ENCODE measurements at regions not wholly inside any gene's neighbourhood (a gene's known extent, or its start where the extent isn't known, plus 50 kb on each side); places are given as distances from the start of the nearest gene placed in this dataset.
A peak's percentile ranks its signal among the peaks of the same experiment; 100 is the strongest.

DNA sequence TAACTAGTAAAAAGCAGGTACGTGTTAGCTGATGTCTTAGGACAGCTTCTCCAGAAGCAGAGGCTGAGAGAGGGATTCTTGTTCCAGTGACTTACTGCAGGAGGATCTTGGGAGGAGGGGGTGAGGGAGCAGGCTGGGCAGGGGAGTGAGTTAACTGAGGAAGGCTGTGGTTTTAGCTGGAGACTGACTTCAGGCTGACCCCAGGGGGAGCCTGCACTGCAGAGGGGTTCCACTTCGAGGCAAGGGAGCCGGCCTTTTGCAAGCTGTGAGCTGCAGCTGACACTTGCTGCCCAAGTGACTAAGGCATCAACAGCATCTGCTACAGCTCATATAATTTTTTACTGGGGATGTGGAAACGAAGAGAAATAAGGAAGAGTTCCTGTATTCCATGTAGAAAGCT is 50.4 kb upstream of the SOD1 start:
- H3K36me3 Mint-ChIP-seq = peaks cover 0 to 4% of the 10 kb centered on the region in 2 donors
- H3K4me1 Mint-ChIP-seq = peaks cover 0 to 5% (median under 1%) of the 10 kb centered on the region in 4 donors
- no peak for DNase-seq
- intact Hi-C loops (cut with micrococcal nuclease) = loop anchor here (10.0 kb wide), 1 partner anchor 774 kb away; no protein-coding TSS in a partner anchor
- Histone ChIP-seq H3K4me1 (ENCODE audit: insufficient read depth, low read length) (no peaks in the 10 kb centered on the region), H3K4me3 (ENCODE audit: low read length in 2 of 2) (no peak overlapping the region), H3K36me3 (ENCODE audit: insufficient read depth, low read length) (no peaks in the 10 kb centered on the region), H3K27me3 (ENCODE audit: insufficient read depth, low read length) (no peaks in the 10 kb centered on the region), H3K27ac (ENCODE audit: low read depth, low read length) (no peak overlapping the region), H3K9me3 (ENCODE audit: control insufficient read depth in 1 of 2, low read length in 2 of 2) (no peaks in the 10 kb centered on the region)
- POLR2A ChIA-PET (ENCODE audit: partially characterized antibody) = no interaction called here
- peaks cover 2 to 10% (median 5%) of the 10 kb centered on the region in 8 donors for H3K9me3 Mint-ChIP-seq
- H3K4me3 Mint-ChIP-seq = no peak overlapping the region
- no peak overlapping the region for H3K27ac Mint-ChIP-seq
- H3K27me3 Mint-ChIP-seq = peaks cover 13 to 19% of the 10 kb centered on the region in 2 donors
- CTCF ChIA-PET (ENCODE audit: partially characterized antibody) = interaction anchor here (1.4 kb wide), 1 partner anchor 28 kb away, joined by 6 read pairs; no protein-coding TSS in a partner anchor

- intact Hi-C loops (cut with micrococcal nuclease) = loop anchor here (10.0 kb wide), 1 partner anchor 773 kb away; no protein-coding TSS in a partner anchor
- H3K4me1 ChIP-seq (ENCODE audit: insufficient read depth, low read length) = no peaks in the 10 kb centered on the region
- H3K4me3 ChIP-seq (ENCODE audit: low read length in 2 of 2) = no peak overlapping the region
- ChIA-PET CTCF (ENCODE audit: partially characterized antibody) (interaction anchor here (1.3 kb wide), 1 partner anchor 14 kb away, joined by 3 read pairs; no protein-coding TSS in a partner anchor), POLR2A (ENCODE audit: partially characterized antibody) (no interaction called here)
- peaks cover 2 to 10% (median 5%) of the 10 kb centered on the region in 8 donors for H3K9me3 Mint-ChIP-seq
- H3K36me3 ChIP-seq (ENCODE audit: insufficient read depth, low read length) = no peaks in the 10 kb centered on the region
- H3K4me3 Mint-ChIP-seq = no peak overlapping the region
- no peaks in the 10 kb centered on the region for H3K9me3 ChIP-seq (ENCODE audit: control insufficient read depth in 1 of 2, low read length in 2 of 2)
- H3K27ac ChIP-seq (ENCODE audit: low read depth, low read length) = no peak overlapping the region
- peaks cover 0 to 4% of the 10 kb centered on the region in 2 donors for H3K36me3 Mint-ChIP-seq
- H3K27me3 ChIP-seq (ENCODE audit: insufficient read depth, low read length) = no peaks in the 10 kb centered on the region
- peaks cover 0 to 5% (median under 1%) of the 10 kb centered on the region in 4 donors for H3K4me1 Mint-ChIP-seq
- H3K27ac Mint-ChIP-seq = no peak overlapping the region
- no peak for DNase-seq
- H3K27me3 Mint-ChIP-seq = peaks cover 11 to 16% of the 10 kb centered on the region in 2 donors
Measured at GRCh38 chr21:31607791-31608190, 51.7 kb upstream of the SOD1 start.

DNA sequence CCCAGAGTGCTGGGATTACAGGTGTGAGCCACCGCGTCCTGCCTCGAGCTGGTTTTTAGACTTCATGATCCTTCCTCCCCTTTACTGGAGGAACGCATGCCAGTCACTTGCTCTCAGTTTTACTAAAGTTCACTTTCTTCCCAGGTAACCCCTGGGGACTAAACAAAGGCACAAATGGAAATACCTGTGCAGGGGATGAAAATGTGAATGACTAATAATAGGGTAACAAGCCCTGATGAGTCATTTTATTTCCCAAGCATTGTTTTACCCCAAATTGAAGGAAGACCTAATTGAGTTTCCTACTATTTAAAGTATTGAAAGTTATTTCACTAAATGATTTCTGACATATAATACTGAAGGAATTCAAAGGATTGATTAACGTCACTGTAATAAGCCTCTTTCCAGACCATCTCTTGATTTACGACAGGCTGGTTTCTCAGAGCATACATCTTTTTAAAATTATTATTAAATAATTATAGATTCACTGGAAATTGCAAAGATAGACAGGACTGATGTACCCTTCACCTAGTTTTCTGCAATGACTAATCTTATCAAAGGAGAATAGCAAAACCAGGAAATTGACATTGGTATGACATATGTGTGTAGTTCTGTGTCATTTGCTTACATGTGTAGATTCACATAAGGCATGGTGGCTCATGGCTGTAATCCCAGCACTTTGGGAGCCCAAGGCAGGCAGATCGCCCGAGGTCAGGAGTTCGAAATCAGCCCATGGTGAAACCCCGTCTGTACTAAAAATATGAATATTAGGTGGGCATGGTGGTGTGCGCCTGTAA is 53.2 kb upstream of the SOD1 start:
- Mint-ChIP-seq H3K4me3 (no peak overlapping the region), H3K27ac (no peak overlapping the region), H3K36me3 (peaks cover 0 to under 1% of the 10 kb centered on the region in 2 donors), H3K4me1 (peaks cover 0 to 5% (median under 1%) of the 10 kb centered on the region in 4 donors), H3K27me3 (peaks cover 6 to 9% of the 10 kb centered on the region in 2 donors), H3K9me3 (peaks cover 0 to 6% (median 3%) of the 10 kb centered on the region in 8 donors)
- intact Hi-C loops (cut with micrococcal nuclease) = loop anchor here (10.0 kb wide), 1 partner anchor 771 kb away; no protein-coding TSS in a partner anchor
- H3K9me3 ChIP-seq (ENCODE audit: control insufficient read depth in 1 of 2, low read length in 2 of 2) = no peaks in the 10 kb centered on the region
- no peak for DNase-seq
- ChIA-PET POLR2A (ENCODE audit: partially characterized antibody) (no interaction called here), CTCF (ENCODE audit: partially characterized antibody) (interaction anchor here (0.9 to 4.8 kb wide), 3 partner anchors 15 to 507 kb away, joined by 3 to 21 read pairs (median 4); no protein-coding TSS in a partner anchor)
- H3K27me3 ChIP-seq (ENCODE audit: insufficient read depth, low read length) = no peaks in the 10 kb centered on the region
- no peak overlapping the region for H3K27ac ChIP-seq (ENCODE audit: low read depth, low read length)
- no peak overlapping the region for H3K4me3 ChIP-seq (ENCODE audit: low read length in 2 of 2)
- H3K36me3 ChIP-seq (ENCODE audit: insufficient read depth, low read length) = no peaks in the 10 kb centered on the region
- no peaks in the 10 kb centered on the region for H3K4me1 ChIP-seq (ENCODE audit: insufficient read depth, low read length)

GRCh38 chr21:31604591-31605190 is 54.8 kb upstream of the SOD1 start:
- intact Hi-C loops (cut with micrococcal nuclease) = loop anchor here (1.0 to 10.0 kb wide), 4 partner anchors 24 to 770 kb away; no protein-coding TSS in a partner anchor
- Histone ChIP-seq H3K27me3 (ENCODE audit: insufficient read depth, low read length) (no peaks in the 10 kb centered on the region), H3K36me3 (ENCODE audit: insufficient read depth, low read length) (no peaks in the 10 kb centered on the region), H3K27ac (ENCODE audit: low read depth, low read length) (no peak overlapping the region), H3K9me3 (ENCODE audit: control insufficient read depth in 1 of 2, low read length in 2 of 2) (no peaks in the 10 kb centered on the region), H3K4me3 (ENCODE audit: low read length in 2 of 2) (no peak overlapping the region), H3K4me1 (ENCODE audit: insufficient read depth, low read length) (no peaks in the 10 kb centered on the region)
- Mint-ChIP-seq H3K27me3 (peaks cover 3 to 6% of the 10 kb centered on the region in 2 donors), H3K9me3 (no peaks in the 10 kb centered on the region), H3K27ac (peak overlapping the region in 1 of 7 donors; percentile 43), H3K36me3 (no peaks in the 10 kb centered on the region), H3K4me1 (peaks cover 0 to 5% (median under 1%) of the 10 kb centered on the region in 4 donors), H3K4me3 (peak overlapping the region in 1 of 8 donors; percentile 23)
- CTCF ChIA-PET (ENCODE audit: partially characterized antibody) = interaction anchor here (0.8 to 4.8 kb wide), 8 partner anchors 12 to 508 kb away, joined by 3 to 21 read pairs (median 4); no protein-coding TSS in a partner anchor
- POLR2A ChIA-PET (ENCODE audit: partially characterized antibody) = no interaction called here
- peak; percentile 52 to 63 (median 61) for DNase-seq

DNA sequence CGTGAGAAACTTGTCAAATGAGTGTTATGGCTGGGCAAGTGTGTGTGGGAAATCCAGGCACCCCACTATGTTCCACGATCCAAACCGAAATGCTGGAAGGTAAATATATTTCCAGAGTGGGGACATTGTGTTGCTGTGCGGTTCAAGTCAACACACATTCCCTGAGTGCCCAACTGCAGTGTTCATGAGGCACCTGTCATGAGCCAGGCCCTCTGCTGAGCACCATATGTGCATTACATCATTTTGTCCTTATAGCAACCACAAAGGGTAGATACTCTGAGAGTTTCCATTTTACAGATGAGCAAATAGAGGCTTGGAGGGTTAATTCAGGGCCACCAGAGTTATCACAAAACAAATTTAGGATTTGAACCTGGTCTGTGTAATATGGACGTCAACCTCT is 59.9 kb upstream of the SOD1 start:
- H3K27ac Mint-ChIP-seq = peak overlapping the region in 1 of 7 donors; percentile 15
- Histone ChIP-seq H3K36me3 (ENCODE audit: insufficient read depth, low read length) (no peaks in the 10 kb centered on the region), H3K4me1 (ENCODE audit: insufficient read depth, low read length) (no peaks in the 10 kb centered on the region), H3K27me3 (ENCODE audit: insufficient read depth, low read length) (no peaks in the 10 kb centered on the region), H3K9me3 (ENCODE audit: control insufficient read depth in 1 of 2, low read length in 2 of 2) (no peaks in the 10 kb centered on the region), H3K27ac (ENCODE audit: low read depth, low read length) (no peak overlapping the region), H3K4me3 (ENCODE audit: low read length in 2 of 2) (no peak overlapping the region)
- peaks cover 1 to 2% of the 10 kb centered on the region in 2 donors for H3K27me3 Mint-ChIP-seq
- POLR2A ChIA-PET (ENCODE audit: partially characterized antibody) = no interaction called here
- peaks cover 0 to 2% (median under 1%) of the 10 kb centered on the region in 4 donors for H3K4me1 Mint-ChIP-seq
- H3K36me3 Mint-ChIP-seq = no peaks in the 10 kb centered on the region
- intact Hi-C loops (cut with micrococcal nuclease) = no loop called here
- no peaks in the 10 kb centered on the region for H3K9me3 Mint-ChIP-seq
- CTCF ChIA-PET (ENCODE audit: partially characterized antibody) = interaction anchor here (1.3 kb wide), 1 partner anchor 19 kb away, joined by 4 read pairs; no protein-coding TSS in a partner anchor
- H3K4me3 Mint-ChIP-seq = no peak overlapping the region
- DNase-seq = no peak

DNA sequence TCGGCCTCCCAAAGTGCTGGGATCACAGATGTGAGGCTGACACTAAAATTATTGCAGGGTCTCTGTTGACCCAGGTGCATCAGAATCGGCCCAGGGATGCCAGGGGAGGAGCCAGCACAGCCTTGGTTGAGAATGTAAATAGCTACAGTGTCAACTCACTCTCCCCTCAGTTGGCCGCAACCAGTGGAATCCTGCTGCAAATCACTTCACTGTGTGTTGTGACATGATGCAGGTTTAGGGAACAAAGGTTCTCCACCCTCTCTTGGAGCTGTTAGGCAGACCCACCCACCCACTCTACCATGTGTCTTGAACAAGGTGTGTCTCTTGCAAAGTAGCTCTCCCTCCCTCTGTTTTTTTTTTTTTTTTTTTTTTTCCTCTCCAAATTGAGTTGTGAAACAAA is 60.5 kb upstream of the SOD1 start:
- Histone ChIP-seq H3K4me1 (ENCODE audit: insufficient read depth, low read length) (no peaks in the 10 kb centered on the region), H3K9me3 (ENCODE audit: control insufficient read depth in 1 of 2, low read length in 2 of 2) (no peaks in the 10 kb centered on the region), H3K27me3 (ENCODE audit: insufficient read depth, low read length) (no peaks in the 10 kb centered on the region), H3K36me3 (ENCODE audit: insufficient read depth, low read length) (no peaks in the 10 kb centered on the region), H3K4me3 (ENCODE audit: low read length in 2 of 2) (no peak overlapping the region), H3K27ac (ENCODE audit: low read depth, low read length) (no peak overlapping the region)
- Mint-ChIP-seq H3K36me3 (no peaks in the 10 kb centered on the region), H3K4me1 (no peaks in the 10 kb centered on the region), H3K27ac (no peak overlapping the region), H3K27me3 (peaks cover 0 to 2% of the 10 kb centered on the region in 2 donors), H3K4me3 (no peak overlapping the region), H3K9me3 (no peaks in the 10 kb centered on the region)
- intact Hi-C loops (cut with micrococcal nuclease) = no loop called here
- ChIA-PET POLR2A (ENCODE audit: partially characterized antibody) (no interaction called here), CTCF (ENCODE audit: partially characterized antibody) (interaction anchor here (1.3 kb wide), 1 partner anchor 18 kb away, joined by 4 read pairs; no protein-coding TSS in a partner anchor)
- DNase-seq = no peak

DNA sequence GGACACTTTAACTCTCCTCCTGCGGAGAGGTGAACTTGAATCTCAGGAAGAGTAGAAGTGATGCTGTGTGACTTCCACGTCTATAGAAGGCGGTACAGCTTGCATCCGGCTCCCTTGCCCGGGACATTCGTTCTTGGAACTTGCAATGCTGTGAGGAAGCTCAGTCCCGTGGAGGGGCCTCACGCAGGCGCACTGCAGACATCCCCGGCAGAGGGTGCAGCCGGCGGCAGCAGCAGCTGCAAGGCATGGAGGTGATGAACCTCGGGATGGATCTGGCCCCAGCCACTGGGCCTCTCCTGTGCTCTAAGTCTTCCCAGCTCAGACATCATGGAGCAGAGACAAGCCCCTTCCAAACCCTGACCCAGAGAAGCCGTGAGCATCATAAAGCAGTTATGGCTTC is 61.8 kb upstream of the SOD1 start:
- Mint-ChIP-seq H3K36me3 (no peaks in the 10 kb centered on the region), H3K4me3 (no peak overlapping the region), H3K4me1 (no peaks in the 10 kb centered on the region), H3K27me3 (peaks cover 0 to 2% of the 10 kb centered on the region in 2 donors), H3K27ac (no peak overlapping the region), H3K9me3 (no peaks in the 10 kb centered on the region)
- H3K36me3 ChIP-seq (ENCODE audit: insufficient read depth, low read length) = no peaks in the 10 kb centered on the region
- H3K9me3 ChIP-seq (ENCODE audit: control insufficient read depth in 1 of 2, low read length in 2 of 2) = no peaks in the 10 kb centered on the region
- intact Hi-C loops (cut with micrococcal nuclease) = no loop called here
- H3K4me3 ChIP-seq (ENCODE audit: low read length in 2 of 2) = no peak overlapping the region
- CTCF ChIA-PET (ENCODE audit: partially characterized antibody) = interaction anchor here (1.1 kb wide), 1 partner anchor 23 kb away, joined by 4 read pairs; no protein-coding TSS in a partner anchor
- no peaks in the 10 kb centered on the region for H3K27me3 ChIP-seq (ENCODE audit: insufficient read depth, low read length)
- H3K4me1 ChIP-seq (ENCODE audit: insufficient read depth, low read length) = no peaks in the 10 kb centered on the region
- POLR2A ChIA-PET (ENCODE audit: partially characterized antibody) = interaction anchor here (0.9 kb wide), 1 partner anchor 38 kb away, joined by 3 read pairs; no protein-coding TSS in a partner anchor
- no peak for DNase-seq
- no peak overlapping the region for H3K27ac ChIP-seq (ENCODE audit: low read depth, low read length)

All from CD4-positive, alpha-beta memory T cell (primary cell).